Glutamatergic neuron (in vitro differentiated cells): ENCODE measurements at regions not wholly inside any gene's neighbourhood (a gene's known extent, or its start where the extent isn't known, plus 50 kb on each side); places are given as distances from the start of the nearest gene placed in this dataset.

Experiments
- DNase-seq: peaks from one replicate; pipeline ENCODE4 v3.0.0; 2022
- H3K27ac Mint-ChIP-seq: one replicate; pipeline ENCODE4 v1.8.0; 2020; ENCODE audit warnings: mild to moderate bottlenecking, mixed read lengths, inconsistent platforms; ENCODE audit not compliant: unreplicated experiment
- H3K27me3 Mint-ChIP-seq: one replicate; pipeline ENCODE4 v1.8.0; 2020; ENCODE audit warnings: mild to moderate bottlenecking, moderate library complexity, mixed read lengths, inconsistent platforms; ENCODE audit not compliant: unreplicated experiment
- H3K36me3 Mint-ChIP-seq: one replicate; pipeline ENCODE4 v1.8.0; 2020; ENCODE audit warnings: mild to moderate bottlenecking, mixed read lengths, inconsistent platforms; ENCODE audit not compliant: unreplicated experiment
- H3K4me1 Mint-ChIP-seq: one replicate; pipeline ENCODE4 v1.8.0; 2020; ENCODE audit warnings: mild to moderate bottlenecking, low read depth, mixed read lengths, inconsistent platforms; ENCODE audit not compliant: unreplicated experiment
- H3K4me3 Mint-ChIP-seq: one replicate; pipeline ENCODE4 v1.8.0; 2020; ENCODE audit warnings: mild to moderate bottlenecking, mixed read lengths, inconsistent platforms; ENCODE audit not compliant: unreplicated experiment
- H3K9me3 Mint-ChIP-seq: one replicate; pipeline ENCODE4 v1.8.0; 2020; ENCODE audit warnings: mild to moderate bottlenecking, moderate library complexity, mixed read lengths, inconsistent platforms; ENCODE audit not compliant: unreplicated experiment
- CTCF ChIP-seq: fragments of 200-600 bp; sonication (generic); IDR thresholded peaks from one replicate; pipeline ENCODE4 v1.5.0; 2021; ENCODE audit not compliant: partially characterized antibody, unreplicated experiment

DNA sequence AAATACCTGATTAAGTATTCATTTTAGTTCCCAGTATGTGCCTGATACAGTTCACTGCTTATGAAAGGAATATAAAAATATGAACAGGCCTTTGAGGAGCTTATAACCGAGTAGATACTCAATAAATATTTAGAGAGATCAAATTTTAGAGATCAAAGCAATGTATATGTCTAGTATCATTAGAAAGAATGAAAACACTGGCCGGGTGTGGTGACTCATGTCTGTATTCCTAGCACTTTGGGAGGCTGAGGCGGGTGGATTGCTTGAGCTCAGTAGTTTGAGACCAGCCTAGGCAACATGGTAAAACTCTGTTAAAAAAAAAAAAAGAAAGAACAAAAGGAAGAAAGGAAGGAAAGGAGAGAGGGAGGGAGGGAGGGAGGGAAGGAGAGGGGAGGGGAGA is 113.2 kb upstream of the EEA1 start:
- no peaks in the 10 kb centered on the region for H3K4me1 Mint-ChIP-seq
- no peak for DNase-seq
- H3K27ac Mint-ChIP-seq = no peak overlapping the region
- TF ChIP-seq CTCF = no peak
- H3K4me3 Mint-ChIP-seq = no peak overlapping the region
- H3K27me3 Mint-ChIP-seq = no peaks in the 10 kb centered on the region
- peaks cover under 1% of the 10 kb centered on the region for H3K36me3 Mint-ChIP-seq
- H3K9me3 Mint-ChIP-seq = no peaks in the 10 kb centered on the region

DNA sequence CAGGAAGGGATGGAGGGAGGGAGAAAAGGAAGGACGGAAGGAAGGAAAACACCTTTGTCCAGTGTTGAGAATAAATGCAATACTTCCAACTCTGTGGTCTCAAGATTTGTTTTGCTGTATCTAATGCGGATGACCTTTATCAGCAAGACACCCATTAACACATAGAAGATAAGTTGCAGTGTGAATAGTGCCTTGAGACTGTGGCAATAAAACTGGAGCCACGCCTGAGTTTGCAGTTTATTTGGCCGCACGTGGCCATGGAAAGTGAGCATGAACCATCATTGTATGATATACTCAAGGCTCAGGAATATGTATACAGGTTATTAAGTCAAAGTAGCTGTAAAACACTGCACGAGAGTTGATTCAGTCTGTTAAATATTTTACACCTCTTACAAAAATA is 113.6 kb upstream of the EEA1 start:
- no peaks in the 10 kb centered on the region for H3K36me3 Mint-ChIP-seq
- DNase-seq = no peak
- H3K27ac Mint-ChIP-seq = no peak overlapping the region
- H3K9me3 Mint-ChIP-seq = no peaks in the 10 kb centered on the region
- H3K4me3 Mint-ChIP-seq = no peak overlapping the region
- no peak for TF ChIP-seq CTCF
- no peaks in the 10 kb centered on the region for H3K27me3 Mint-ChIP-seq
- no peaks in the 10 kb centered on the region for H3K4me1 Mint-ChIP-seq

DNA sequence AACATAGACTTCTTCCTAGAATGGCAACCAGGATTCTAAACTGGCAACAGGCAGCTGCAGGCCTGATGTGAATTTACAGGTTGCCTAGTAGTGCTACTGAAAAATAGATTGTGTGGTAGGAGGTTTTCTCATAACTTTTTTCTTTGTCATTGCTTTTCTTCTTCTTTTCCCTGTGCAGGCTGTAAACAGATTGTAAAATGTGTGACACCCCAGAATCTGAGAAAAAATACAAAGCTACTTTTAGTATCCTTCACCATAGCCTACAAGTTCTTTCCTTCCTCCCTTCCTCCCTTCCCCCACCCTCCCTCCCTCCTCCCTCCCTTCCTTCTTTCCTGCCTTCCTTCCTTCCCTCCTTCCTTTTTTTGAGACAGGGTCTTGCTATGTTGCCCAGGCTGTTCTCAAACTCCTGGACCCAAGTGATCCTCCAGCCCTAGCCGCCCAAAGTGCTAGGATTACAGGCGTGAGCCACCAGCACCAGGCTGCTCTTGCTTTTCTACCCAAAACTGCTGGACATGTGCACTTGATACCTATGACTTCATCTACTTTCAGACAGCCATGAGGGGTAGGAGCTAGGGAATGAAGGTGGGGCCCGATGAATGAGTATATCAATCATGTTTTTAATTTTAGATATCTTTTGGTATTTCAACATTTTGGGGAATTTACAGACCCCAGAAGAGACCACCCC is 114.2 kb upstream of the EEA1 start:
- Mint-ChIP-seq H3K36me3 (no peaks in the 10 kb centered on the region), H3K9me3 (no peaks in the 10 kb centered on the region), H3K4me1 (no peaks in the 10 kb centered on the region), H3K27me3 (no peaks in the 10 kb centered on the region), H3K27ac (no peak overlapping the region), H3K4me3 (no peak overlapping the region)
- no peak for TF ChIP-seq CTCF
- no peak for DNase-seq

GRCh38 chr12:93043877-93044209 is 114.7 kb upstream of the EEA1 start:
- no peaks in the 10 kb centered on the region for H3K27me3 Mint-ChIP-seq
- no peaks in the 10 kb centered on the region for H3K4me1 Mint-ChIP-seq
- H3K27ac Mint-ChIP-seq = no peak overlapping the region
- no peak for DNase-seq
- no peak overlapping the region for H3K4me3 Mint-ChIP-seq
- TF ChIP-seq CTCF = no peak
- no peaks in the 10 kb centered on the region for H3K9me3 Mint-ChIP-seq
- H3K36me3 Mint-ChIP-seq = no peaks in the 10 kb centered on the region

DNA sequence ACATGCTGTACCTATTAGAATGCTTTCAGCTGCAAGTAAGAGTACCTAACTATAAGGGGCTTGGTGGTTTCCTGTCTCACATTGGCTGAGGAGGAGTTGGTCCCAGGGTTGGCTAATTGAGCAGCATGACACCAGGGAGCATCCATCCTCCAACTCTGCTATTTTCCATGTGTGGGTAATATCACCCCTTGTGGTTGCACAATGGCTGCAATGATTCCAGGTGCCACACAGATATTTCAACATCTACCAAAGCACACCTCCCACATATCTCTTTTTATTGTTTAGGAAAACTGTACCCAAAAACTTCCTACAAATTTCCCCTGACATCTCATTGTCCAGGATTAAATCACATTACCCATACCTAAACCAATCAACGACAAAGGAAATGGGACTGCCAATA is 118.0 kb upstream of the EEA1 start:
- H3K27me3 Mint-ChIP-seq = peaks cover 3% of the 10 kb centered on the region

More for the DNA sequence above, 118.0 kb upstream of the EEA1 start:
- H3K36me3 Mint-ChIP-seq = no peaks in the 10 kb centered on the region
- no peak overlapping the region for H3K27ac Mint-ChIP-seq
- peaks cover 3% of the 10 kb centered on the region for H3K4me1 Mint-ChIP-seq
- no peak for TF ChIP-seq CTCF
- no peaks in the 10 kb centered on the region for H3K9me3 Mint-ChIP-seq
- DNase-seq = no peak
- no peak overlapping the region for H3K4me3 Mint-ChIP-seq
